ENCODE measurements at regions not wholly inside any gene's neighbourhood (a gene's known extent, or its start where the extent isn't known, plus 50 kb on each side); places are given as distances from the start of the nearest gene placed in this dataset.

DNA sequence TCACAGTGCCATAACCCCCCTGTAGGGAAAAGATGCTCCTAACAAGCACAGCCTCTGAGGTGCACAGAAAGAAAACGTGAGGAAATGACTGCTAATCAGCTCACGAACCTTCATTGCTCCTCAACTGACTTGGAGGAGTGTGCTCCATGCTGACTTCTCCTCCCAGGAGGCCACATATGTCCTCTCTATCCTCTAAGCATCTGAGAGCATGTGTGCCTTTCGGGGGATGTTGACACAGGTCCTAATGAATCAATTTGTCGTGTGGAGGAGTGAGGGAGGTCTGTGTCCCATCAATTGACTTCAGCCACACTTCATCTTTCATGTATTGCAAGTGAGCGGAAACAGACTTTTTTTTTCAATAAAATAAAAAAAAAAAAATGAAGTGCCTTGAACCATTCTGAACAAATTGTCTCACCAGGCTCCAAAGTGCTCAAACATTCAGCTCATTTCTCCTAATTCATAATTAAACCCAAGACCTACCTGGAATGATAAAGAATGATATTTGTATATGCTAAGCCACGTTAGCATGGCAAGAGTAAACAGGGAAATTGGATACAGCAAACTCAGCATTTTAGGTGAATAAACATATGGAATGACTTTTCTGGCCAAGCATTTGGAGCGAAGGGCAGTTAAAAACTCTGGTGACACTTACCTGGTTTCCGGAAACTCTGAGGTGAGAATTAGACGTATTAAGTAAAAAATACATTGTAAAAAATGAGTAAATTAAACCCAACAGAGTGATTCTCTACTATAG lies 317.6 kb upstream of the FAT3 start:
- no peaks in the 10 kb centered on the region for H3K27me3 ChIP-seq (ENCODE audit: control insufficient read depth, insufficient read depth, low read length, poor library complexity, severe bottlenecking)
- 88 to 90% methylated on average over 4 to 9 of the region's 9 CpGs for WGBS, 2 experiments
- H3K36me3 ChIP-seq (ENCODE audit: control insufficient read depth, insufficient read depth, low read length) = no peaks in the 10 kb centered on the region
- no peaks in the 10 kb centered on the region for H3K9me3 ChIP-seq (ENCODE audit: control insufficient read depth, low read length)
- no peak overlapping the region for H3K27ac ChIP-seq (ENCODE audit: insufficient read depth, low read depth, low read length, poor library complexity, severe bottlenecking)
- no peak overlapping the region for H3K4me3 ChIP-seq (ENCODE audit: insufficient read depth, low read depth, low read length)
- H3K4me1 ChIP-seq (ENCODE audit: control insufficient read depth, insufficient read depth, low read length) = no peaks in the 10 kb centered on the region

DNA sequence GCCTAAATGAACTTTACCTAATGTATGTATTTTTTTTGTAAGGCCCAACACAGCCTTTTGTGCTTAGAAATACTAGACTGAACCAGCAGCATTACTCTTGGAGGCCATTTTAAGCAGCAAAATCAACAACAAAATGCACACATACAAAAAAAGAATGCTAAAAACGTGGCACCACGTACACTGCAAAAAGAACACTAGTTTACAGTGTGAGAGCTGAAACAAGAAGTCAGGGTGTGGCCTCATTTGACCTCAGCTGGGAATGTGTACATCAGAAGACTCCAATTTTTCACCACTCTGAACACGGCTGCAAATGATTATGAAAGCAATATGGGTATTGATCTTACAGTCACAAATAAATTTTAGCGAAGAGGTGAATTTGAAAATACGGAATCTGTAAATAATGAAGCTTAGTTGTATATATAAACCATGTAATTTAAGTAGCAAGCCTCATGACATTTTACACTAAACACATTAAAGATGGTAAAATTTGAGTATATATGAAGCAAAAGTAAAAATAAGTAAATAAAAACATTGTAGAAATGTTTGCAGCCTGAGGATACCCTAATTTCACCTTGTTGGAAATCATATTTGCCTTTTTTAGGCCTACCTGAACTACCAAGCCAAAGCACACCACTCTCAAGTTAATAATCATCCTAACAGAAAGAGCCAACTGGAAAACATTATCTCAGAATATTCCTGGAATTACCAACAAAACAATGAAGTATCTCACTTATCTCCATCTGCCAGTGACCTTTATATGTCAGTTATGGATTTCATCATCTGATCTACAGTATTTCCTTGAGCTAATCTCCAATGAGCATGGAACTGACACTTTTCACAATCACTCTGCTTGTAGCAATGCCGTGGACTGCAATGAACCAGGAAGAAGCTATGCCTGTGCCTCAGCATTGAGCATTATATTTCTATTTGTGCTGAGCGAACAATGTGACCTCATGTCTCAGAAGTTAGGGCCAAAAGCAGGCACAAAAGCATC lies 319.5 kb upstream of the FAT3 start:
- H3K27ac ChIP-seq (ENCODE audit: insufficient read depth, low read depth, low read length, poor library complexity, severe bottlenecking) = no peak overlapping the region
- H3K4me1 ChIP-seq (ENCODE audit: control insufficient read depth, insufficient read depth, low read length) = no peaks in the 10 kb centered on the region
- H3K9me3 ChIP-seq (ENCODE audit: control insufficient read depth, low read length) = no peaks in the 10 kb centered on the region
- no peaks in the 10 kb centered on the region for H3K36me3 ChIP-seq (ENCODE audit: control insufficient read depth, insufficient read depth, low read length)
- WGBS, 2 experiments = 89 to 92% methylated on average over 7 of the region's 7 CpGs
- no peaks in the 10 kb centered on the region for H3K27me3 ChIP-seq (ENCODE audit: control insufficient read depth, insufficient read depth, low read length, poor library complexity, severe bottlenecking)
- no peak overlapping the region for H3K4me3 ChIP-seq (ENCODE audit: insufficient read depth, low read depth, low read length)

DNA sequence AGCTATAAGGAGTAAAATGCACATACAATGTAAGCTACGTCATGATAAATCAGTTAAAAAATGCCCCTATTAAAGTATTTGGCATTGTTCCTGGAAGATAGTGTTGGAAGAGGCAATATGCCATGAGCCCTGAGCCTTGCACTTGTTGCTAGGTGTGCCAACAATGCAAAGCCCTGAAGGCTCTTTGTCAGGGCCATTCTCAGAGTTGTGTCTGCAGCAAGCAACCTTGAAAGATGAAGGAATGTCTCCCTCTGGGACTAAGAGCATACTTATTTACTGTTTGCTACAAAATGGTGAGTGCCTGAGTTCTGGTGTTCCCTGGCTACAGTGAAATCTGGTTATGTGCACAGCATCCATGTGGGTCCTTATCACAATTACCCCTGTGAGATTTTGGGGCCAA lies 322.3 kb upstream of the FAT3 start:
- WGBS, 2 experiments = 97 to 100% methylated on average over 1 of the region's 1 CpG
- no peaks in the 10 kb centered on the region for H3K27me3 ChIP-seq (ENCODE audit: control insufficient read depth, insufficient read depth, low read length, poor library complexity, severe bottlenecking)
- H3K36me3 ChIP-seq (ENCODE audit: control insufficient read depth, insufficient read depth, low read length) = no peaks in the 10 kb centered on the region
- no peaks in the 10 kb centered on the region for H3K9me3 ChIP-seq (ENCODE audit: control insufficient read depth, low read length)
- H3K4me3 ChIP-seq (ENCODE audit: insufficient read depth, low read depth, low read length) = no peak overlapping the region
- H3K4me1 ChIP-seq (ENCODE audit: control insufficient read depth, insufficient read depth, low read length) = no peaks in the 10 kb centered on the region
- no peak overlapping the region for H3K27ac ChIP-seq (ENCODE audit: insufficient read depth, low read depth, low read length, poor library complexity, severe bottlenecking)

DNA sequence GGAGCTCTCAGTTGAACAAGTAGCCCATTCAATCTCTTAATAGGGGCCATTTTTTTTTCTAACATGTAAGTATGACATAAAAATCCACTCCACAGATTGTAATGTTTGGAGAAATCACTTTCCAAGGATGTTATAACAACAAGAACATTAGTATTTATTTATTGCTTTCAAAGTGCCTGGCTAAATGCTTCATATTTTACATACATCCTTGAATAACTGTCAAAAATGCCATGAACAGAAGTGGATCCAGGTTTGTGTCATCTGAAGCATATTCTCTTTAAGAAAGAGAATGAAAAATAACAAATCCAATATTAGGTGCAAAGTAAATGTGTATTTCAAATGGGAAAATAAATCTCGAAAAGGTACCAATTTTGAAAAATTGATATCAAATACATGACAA lies 344.0 kb upstream of the FAT3 start:
- WGBS, 2 experiments = no CpG with 5 or more reads among the region's 1 CpG
- H3K9me3 ChIP-seq (ENCODE audit: control insufficient read depth, low read length) = no peaks in the 10 kb centered on the region
- no peak overlapping the region for H3K4me3 ChIP-seq (ENCODE audit: insufficient read depth, low read depth, low read length)

DNA sequence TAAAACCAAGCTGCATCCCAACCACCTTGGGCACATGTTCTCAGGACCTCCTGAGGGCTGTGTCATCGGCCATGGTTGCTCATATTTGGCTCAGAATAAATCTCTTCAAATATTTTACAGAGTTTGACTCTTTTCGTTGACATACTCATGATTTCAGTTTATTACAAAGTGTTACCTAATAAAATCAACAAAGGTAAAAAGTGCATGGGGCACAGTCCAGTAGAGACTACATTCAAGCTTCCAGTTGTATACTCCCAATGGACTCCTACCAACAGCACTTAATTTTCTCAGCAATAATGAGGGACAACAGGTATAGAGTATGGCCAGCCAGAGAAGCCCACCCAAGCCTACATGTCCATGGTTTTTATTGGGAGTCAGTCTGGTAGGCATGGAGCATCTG lies 347.9 kb upstream of the FAT3 start:
- Histone ChIP-seq H3K4me3 (ENCODE audit: insufficient read depth, low read depth, low read length) (no peak overlapping the region), H3K9me3 (ENCODE audit: control insufficient read depth, low read length) (no peaks in the 10 kb centered on the region), H3K4me1 (ENCODE audit: control insufficient read depth, insufficient read depth, low read length) (no peaks in the 10 kb centered on the region), H3K36me3 (ENCODE audit: control insufficient read depth, insufficient read depth, low read length) (no peaks in the 10 kb centered on the region), H3K27me3 (ENCODE audit: control insufficient read depth, insufficient read depth, low read length, poor library complexity, severe bottlenecking) (no peaks in the 10 kb centered on the region), H3K27ac (ENCODE audit: insufficient read depth, low read depth, low read length, poor library complexity, severe bottlenecking) (no peak overlapping the region)
- 84 to 95% methylated on average over 2 of the region's 2 CpGs for WGBS, 2 experiments

More for the DNA sequence above, 344.0 kb upstream of the FAT3 start:
- Histone ChIP-seq H3K36me3 (ENCODE audit: control insufficient read depth, insufficient read depth, low read length) (no peaks in the 10 kb centered on the region), H3K27me3 (ENCODE audit: control insufficient read depth, insufficient read depth, low read length, poor library complexity, severe bottlenecking) (no peaks in the 10 kb centered on the region), H3K4me1 (ENCODE audit: control insufficient read depth, insufficient read depth, low read length) (no peaks in the 10 kb centered on the region), H3K27ac (ENCODE audit: insufficient read depth, low read depth, low read length, poor library complexity, severe bottlenecking) (no peak overlapping the region)

DNA sequence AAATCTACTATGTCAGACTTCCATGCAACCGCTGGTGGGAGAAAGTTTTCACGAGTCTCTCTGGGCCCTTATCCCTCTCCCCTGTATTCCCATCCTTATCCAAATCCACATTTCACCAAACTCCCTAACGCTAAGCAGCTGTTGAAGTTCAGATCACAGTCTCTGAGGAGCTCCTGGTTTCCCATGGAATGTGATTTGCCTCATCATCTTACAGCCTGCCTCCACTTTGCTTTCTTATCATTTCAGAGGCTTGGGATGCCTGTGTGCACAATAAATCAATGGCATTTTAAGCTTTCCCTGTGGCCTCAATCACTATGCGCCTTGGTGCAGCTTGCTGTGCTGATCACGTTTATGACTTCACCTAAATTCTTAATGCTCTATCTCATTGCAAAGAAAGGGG lies 352.4 kb upstream of the FAT3 start:
- Histone ChIP-seq H3K36me3 (ENCODE audit: control insufficient read depth, insufficient read depth, low read length) (no peaks in the 10 kb centered on the region), H3K27me3 (ENCODE audit: control insufficient read depth, insufficient read depth, low read length, poor library complexity, severe bottlenecking) (no peaks in the 10 kb centered on the region), H3K4me3 (ENCODE audit: insufficient read depth, low read depth, low read length) (no peak overlapping the region), H3K9me3 (ENCODE audit: control insufficient read depth, low read length) (no peaks in the 10 kb centered on the region), H3K27ac (ENCODE audit: insufficient read depth, low read depth, low read length, poor library complexity, severe bottlenecking) (no peak overlapping the region), H3K4me1 (ENCODE audit: control insufficient read depth, insufficient read depth, low read length) (no peaks in the 10 kb centered on the region)
- 91 to 94% methylated on average over 4 to 5 of the region's 5 CpGs for WGBS, 2 experiments

DNA sequence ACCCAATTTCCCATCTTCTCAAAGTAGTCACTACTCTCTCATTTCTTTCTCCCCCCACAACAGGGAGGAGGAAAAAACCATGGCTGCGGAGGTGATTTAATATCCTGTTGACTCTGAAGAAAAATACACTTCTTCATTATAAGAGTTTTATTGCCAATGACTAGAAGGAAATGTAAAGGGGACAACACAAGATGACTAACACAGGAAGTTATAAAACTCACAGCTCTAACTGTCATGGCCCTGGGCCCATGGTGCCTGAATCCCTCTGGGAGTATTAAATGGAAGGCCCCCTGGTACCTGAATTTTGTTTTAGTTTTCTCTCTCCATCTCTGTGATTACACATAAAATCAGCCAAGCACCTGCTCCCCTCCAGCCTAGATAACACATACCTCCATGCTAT lies 352.8 kb upstream of the FAT3 start:
- Histone ChIP-seq H3K27ac (ENCODE audit: insufficient read depth, low read depth, low read length, poor library complexity, severe bottlenecking) (no peak overlapping the region), H3K27me3 (ENCODE audit: control insufficient read depth, insufficient read depth, low read length, poor library complexity, severe bottlenecking) (no peaks in the 10 kb centered on the region), H3K4me3 (ENCODE audit: insufficient read depth, low read depth, low read length) (no peak overlapping the region), H3K4me1 (ENCODE audit: control insufficient read depth, insufficient read depth, low read length) (no peaks in the 10 kb centered on the region), H3K9me3 (ENCODE audit: control insufficient read depth, low read length) (no peaks in the 10 kb centered on the region), H3K36me3 (ENCODE audit: control insufficient read depth, insufficient read depth, low read length) (no peaks in the 10 kb centered on the region)
- no CpG with 5 or more reads among the region's 1 CpG for WGBS, 2 experiments

DNA sequence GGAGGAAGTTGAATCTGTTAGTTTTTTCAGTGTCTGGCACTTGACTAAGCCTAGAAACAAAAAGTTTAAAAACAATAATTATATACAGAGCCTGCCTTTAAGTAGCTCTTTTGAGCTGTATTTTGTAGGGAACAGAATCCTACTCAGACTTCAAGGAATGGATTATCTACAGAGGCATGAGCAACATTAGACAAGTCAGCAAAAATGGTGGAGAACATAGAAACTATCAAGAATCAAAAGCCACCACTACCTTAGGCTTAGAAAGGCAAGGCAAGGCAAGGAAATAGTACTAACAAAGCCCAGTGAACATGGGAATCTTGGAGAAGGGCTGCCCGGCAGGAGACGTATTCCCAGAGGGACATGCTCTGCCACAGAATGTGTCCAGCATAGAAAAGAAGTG lies 353.6 kb upstream of the FAT3 start:
- WGBS, 2 experiments = 92 to 94% methylated on average over 2 of the region's 2 CpGs
- H3K27ac ChIP-seq (ENCODE audit: insufficient read depth, low read depth, low read length, poor library complexity, severe bottlenecking) = no peak overlapping the region

DNA sequence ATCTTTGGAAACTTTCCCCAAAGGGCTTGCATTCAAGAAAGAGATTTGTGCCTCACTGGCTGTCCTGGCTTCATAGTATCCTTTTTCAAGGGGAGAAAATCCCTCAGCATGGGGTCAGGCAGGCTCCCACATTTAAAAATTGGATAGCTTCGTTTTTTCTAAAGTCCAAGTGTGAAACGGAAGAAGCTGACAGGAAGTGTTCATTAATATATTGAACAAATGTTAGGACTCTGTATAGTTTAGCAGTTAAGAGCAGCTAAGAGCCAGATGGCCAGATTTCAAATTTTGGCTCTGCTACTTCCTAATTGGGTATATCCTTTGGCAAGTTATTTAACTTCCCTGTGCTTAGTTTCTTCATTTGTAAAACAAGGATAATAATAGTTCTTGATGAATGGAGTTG lies 354.9 kb upstream of the FAT3 start:
- Histone ChIP-seq H3K27ac (ENCODE audit: insufficient read depth, low read depth, low read length, poor library complexity, severe bottlenecking) (no peak overlapping the region), H3K36me3 (ENCODE audit: control insufficient read depth, insufficient read depth, low read length) (no peaks in the 10 kb centered on the region), H3K4me1 (ENCODE audit: control insufficient read depth, insufficient read depth, low read length) (no peaks in the 10 kb centered on the region), H3K9me3 (ENCODE audit: control insufficient read depth, low read length) (no peaks in the 10 kb centered on the region), H3K4me3 (ENCODE audit: insufficient read depth, low read depth, low read length) (no peak overlapping the region), H3K27me3 (ENCODE audit: control insufficient read depth, insufficient read depth, low read length, poor library complexity, severe bottlenecking) (no peaks in the 10 kb centered on the region)
- 65 to 66% methylated on average over 2 of the region's 2 CpGs for WGBS, 2 experiments

More for the DNA sequence above, 353.6 kb upstream of the FAT3 start:
- Histone ChIP-seq H3K27me3 (ENCODE audit: control insufficient read depth, insufficient read depth, low read length, poor library complexity, severe bottlenecking) (no peaks in the 10 kb centered on the region), H3K9me3 (ENCODE audit: control insufficient read depth, low read length) (no peaks in the 10 kb centered on the region), H3K36me3 (ENCODE audit: control insufficient read depth, insufficient read depth, low read length) (no peaks in the 10 kb centered on the region), H3K4me3 (ENCODE audit: insufficient read depth, low read depth, low read length) (no peak overlapping the region), H3K4me1 (ENCODE audit: control insufficient read depth, insufficient read depth, low read length) (no peaks in the 10 kb centered on the region)

DNA sequence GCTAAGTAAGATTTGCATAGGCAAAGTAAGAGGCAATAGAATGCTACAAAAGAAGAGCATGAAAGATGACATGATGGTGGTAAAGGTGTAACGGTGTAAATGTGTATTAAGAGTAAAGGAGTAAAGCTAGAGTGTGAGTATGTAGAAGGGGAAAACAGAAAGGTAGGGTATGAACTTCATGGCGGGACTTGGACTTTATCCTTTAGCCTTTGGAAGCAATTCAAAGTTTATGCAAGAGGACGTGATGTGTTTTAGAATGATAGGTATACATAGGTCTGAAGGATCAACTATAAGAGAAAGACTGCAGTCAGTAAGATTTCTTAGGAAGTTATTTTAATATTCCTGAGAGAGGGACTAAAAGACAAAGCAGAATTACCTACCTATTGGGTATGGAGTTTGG lies 358.0 kb upstream of the FAT3 start:
- Histone ChIP-seq H3K27ac (ENCODE audit: insufficient read depth, low read depth, low read length, poor library complexity, severe bottlenecking) (no peak overlapping the region), H3K4me1 (ENCODE audit: control insufficient read depth, insufficient read depth, low read length) (no peaks in the 10 kb centered on the region), H3K9me3 (ENCODE audit: control insufficient read depth, low read length) (no peaks in the 10 kb centered on the region), H3K36me3 (ENCODE audit: control insufficient read depth, insufficient read depth, low read length) (no peaks in the 10 kb centered on the region), H3K27me3 (ENCODE audit: control insufficient read depth, insufficient read depth, low read length, poor library complexity, severe bottlenecking) (no peaks in the 10 kb centered on the region), H3K4me3 (ENCODE audit: insufficient read depth, low read depth, low read length) (no peak overlapping the region)
- WGBS, 2 experiments = 90 to 93% methylated on average over 3 of the region's 3 CpGs
